Thymus (tissue), 11 donors: ENCODE measurements at regions not wholly inside any gene's neighbourhood (a gene's known extent, or its start where the extent isn't known, plus 50 kb on each side); places are given as distances from the start of the nearest gene placed in this dataset.

ENCODE experiments used
- DNase-seq, 9 donors: peaks; one replicate each; pipeline ENCODE4 v3.0.0-alpha.2; 2013; ENCODE audit warnings: low spot score in 9 of 9, low read depth in 6 of 9, missing footprints in 1 of 9
- H3K27ac ChIP-seq, 2 donors: one replicate each; pipeline ENCODE4 v1.5.1; 2013; ENCODE audit warnings: control low read depth in 1 of 2, low read depth in 1 of 2, low read length in 1 of 2, mild to moderate bottlenecking in 1 of 2, moderate library complexity in 1 of 2
- H3K27me3 ChIP-seq, 2 donors: one replicate each; pipeline ENCODE4 v1.5.1; 2013; ENCODE audit warnings: low read length in 1 of 2; ENCODE audit not compliant: control insufficient read depth in 2 of 2, insufficient read depth in 1 of 2
- H3K36me3 ChIP-seq, 2 donors: one replicate each; pipeline ENCODE4 v1.5.1; 2013; ENCODE audit warnings: low read length in 1 of 2, mild to moderate bottlenecking in 1 of 2, moderate library complexity in 1 of 2; ENCODE audit not compliant: control insufficient read depth in 2 of 2, insufficient read depth in 2 of 2
- H3K4me1 ChIP-seq, 2 donors: one replicate each; pipeline ENCODE4 v1.5.1; 2013; ENCODE audit warnings: low read length in 2 of 2; ENCODE audit not compliant: control insufficient read depth in 2 of 2, insufficient read depth in 2 of 2
- H3K4me3 ChIP-seq, 2 donors: one replicate each; pipeline ENCODE4 v1.5.1; 2013; ENCODE audit warnings: low read length in 2 of 2, control low read depth in 1 of 2, mild to moderate bottlenecking in 1 of 2
- H3K9me3 ChIP-seq, 2 donors: one replicate each; pipeline ENCODE4 v1.5.1; 2013; ENCODE audit warnings: low read length in 1 of 2, mild to moderate bottlenecking in 1 of 2; ENCODE audit not compliant: control insufficient read depth in 2 of 2, insufficient read depth in 1 of 2
- WGBS: extraction: QIAGEN DNeasy Blood & Tissue Kit; methylation state at CpG from one replicate; pipeline ENCODE4 v1.1.7; 2013; 5-methylcytosine and 5-hydroxymethylcytosine counted together
- donor health status: healthy.

DNA sequence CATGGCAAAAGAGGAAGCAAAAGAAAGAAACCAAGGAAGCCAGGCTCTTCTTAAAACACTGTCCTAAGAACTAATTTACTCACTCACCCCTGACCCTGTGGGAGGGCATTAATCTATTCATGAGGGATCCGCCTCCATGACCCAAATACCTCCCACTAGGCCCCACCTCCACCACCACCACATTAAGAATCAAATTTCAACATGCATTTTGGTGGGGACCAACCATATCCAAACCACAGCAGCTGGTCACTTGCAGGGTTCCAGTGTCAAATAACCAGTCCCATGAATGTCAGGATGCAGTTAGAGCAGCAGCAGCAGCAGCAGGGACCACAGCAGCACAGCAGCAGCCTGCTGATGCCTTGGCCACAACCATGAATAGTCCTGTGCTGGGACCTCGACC lies 83.8 kb downstream of the ZC3H11B start:
- H3K36me3 ChIP-seq, result no peaks in the 10 kb centered on the region
- no peak overlapping the region for H3K27ac ChIP-seq
- H3K4me1 ChIP-seq, result no peaks in the 10 kb centered on the region
- H3K9me3 ChIP-seq, result no peaks in the 10 kb centered on the region
- 76% methylated on average over 2 of the region's 2 CpGs for WGBS
- DNase-seq, result no peak
- H3K4me3 ChIP-seq, result no peak overlapping the region
- no peaks in the 10 kb centered on the region for H3K27me3 ChIP-seq

DNA sequence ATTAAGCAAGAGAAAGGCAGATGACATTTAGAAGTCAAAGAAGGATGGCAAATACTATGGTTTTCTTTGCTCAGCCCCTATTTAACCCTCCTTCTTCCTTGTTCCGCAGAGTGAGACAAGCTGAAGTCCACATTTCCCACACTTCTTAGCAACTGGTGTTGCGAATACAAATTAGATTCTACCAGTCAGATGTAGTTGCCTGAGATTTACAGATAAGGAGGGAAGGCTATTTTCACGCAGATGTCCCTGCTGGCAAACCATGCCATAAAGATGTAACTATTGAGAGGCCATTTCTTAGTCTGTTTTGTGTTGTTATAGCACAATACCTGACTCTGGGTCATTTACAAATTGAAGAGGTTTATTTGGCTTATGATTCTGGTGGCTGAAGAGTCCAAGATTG lies 84.3 kb downstream of the ZC3H11B start:
- 95% methylated on average over 3 of the region's 3 CpGs for WGBS
- H3K4me1 ChIP-seq, result no peaks in the 10 kb centered on the region
- H3K9me3 ChIP-seq, result no peaks in the 10 kb centered on the region

GRCh38 chr1:219527994-219528393 lies 84.9 kb downstream of the ZC3H11B start:
- Histone ChIP-seq H3K27me3 (no peaks in the 10 kb centered on the region), H3K9me3 (no peaks in the 10 kb centered on the region), H3K4me3 (no peak overlapping the region), H3K36me3 (no peaks in the 10 kb centered on the region), H3K4me1 (no peaks in the 10 kb centered on the region), H3K27ac (no peak overlapping the region)
- no peak for DNase-seq
- WGBS, result 88% methylated on average over 3 of the region's 3 CpGs

More for the DNA sequence above, 84.3 kb downstream of the ZC3H11B start:
- Histone ChIP-seq H3K27me3 (no peaks in the 10 kb centered on the region), H3K4me3 (no peak overlapping the region), H3K36me3 (no peaks in the 10 kb centered on the region), H3K27ac (no peak overlapping the region)
- no peak for DNase-seq

DNA sequence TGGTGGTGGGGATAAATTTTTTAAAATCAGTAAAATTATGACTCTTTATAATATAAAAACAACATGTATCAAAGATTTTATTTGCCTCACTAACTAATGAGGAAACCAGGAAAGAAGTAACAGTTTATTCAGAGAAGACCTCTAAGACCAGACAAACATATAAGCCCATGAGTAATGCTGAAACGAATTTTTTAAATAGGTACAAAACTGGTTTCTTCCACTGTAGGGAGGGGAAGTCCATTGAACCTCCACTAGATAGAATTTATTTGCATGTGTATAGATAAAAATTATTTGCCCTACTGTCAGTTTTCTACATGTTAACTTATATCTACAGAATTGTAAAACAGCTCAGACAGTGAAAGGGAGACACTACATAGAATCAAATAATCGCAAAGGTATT lies 86.8 kb downstream of the ZC3H11B start:
- Histone ChIP-seq H3K36me3 (no peaks in the 10 kb centered on the region), H3K9me3 (no peaks in the 10 kb centered on the region), H3K27me3 (no peaks in the 10 kb centered on the region), H3K4me3 (no peak overlapping the region), H3K27ac (no peak overlapping the region), H3K4me1 (no peaks in the 10 kb centered on the region)
- DNase-seq, result no peak
- WGBS, result 88% methylated on average over 2 of the region's 2 CpGs

GRCh38 chr1:219523411-219523810 lies 89.5 kb downstream of the ZC3H11B start:
- no peaks in the 10 kb centered on the region for H3K4me1 ChIP-seq
- H3K9me3 ChIP-seq, result no peaks in the 10 kb centered on the region
- H3K36me3 ChIP-seq, result no peaks in the 10 kb centered on the region
- WGBS, result 96% methylated on average over 2 of the region's 2 CpGs
- H3K27ac ChIP-seq, result no peak overlapping the region
- no peak for DNase-seq
- no peak overlapping the region for H3K4me3 ChIP-seq
- no peaks in the 10 kb centered on the region for H3K27me3 ChIP-seq

DNA sequence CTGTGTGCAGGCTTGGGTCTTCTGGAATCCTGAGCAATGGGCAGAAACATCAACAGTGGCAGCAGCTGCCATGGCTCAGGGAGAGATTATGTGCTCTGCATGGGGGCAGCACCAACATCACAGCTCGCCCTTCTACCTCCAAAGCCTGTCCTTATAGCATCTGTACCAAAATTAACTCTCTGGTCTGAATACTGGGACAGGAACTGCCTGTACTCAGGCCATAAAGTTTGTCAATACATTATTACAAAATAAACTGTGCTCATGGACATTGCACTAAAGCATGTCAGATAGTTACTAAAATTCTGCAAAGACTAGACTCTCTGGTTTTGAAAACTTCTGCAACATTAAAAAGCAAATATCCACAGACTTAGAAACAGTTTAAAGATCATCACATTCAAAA lies 91.6 kb downstream of the ZC3H11B start:
- Histone ChIP-seq H3K4me3 (no peak overlapping the region), H3K27me3 (no peaks in the 10 kb centered on the region), H3K4me1 (no peaks in the 10 kb centered on the region), H3K9me3 (no peaks in the 10 kb centered on the region), H3K27ac (no peak overlapping the region), H3K36me3 (no peaks in the 10 kb centered on the region)
- 80% methylated on average over 1 of the region's 1 CpG for WGBS
- no peak for DNase-seq

- Histone ChIP-seq H3K36me3 (no peaks in the 10 kb centered on the region), H3K4me1 (no peaks in the 10 kb centered on the region), H3K27me3 (no peaks in the 10 kb centered on the region), H3K9me3 (no peaks in the 10 kb centered on the region), H3K27ac (no peak overlapping the region), H3K4me3 (no peak overlapping the region)
- 90% methylated on average over 3 of the region's 3 CpGs for WGBS
- no peak for DNase-seq
These were observed 92.7 kb downstream of the ZC3H11B start for GRCh38 chr1:219520241-219520640.

- Histone ChIP-seq H3K27me3 (no peaks in the 10 kb centered on the region), H3K9me3 (no peaks in the 10 kb centered on the region), H3K4me3 (no peak overlapping the region), H3K4me1 (no peaks in the 10 kb centered on the region), H3K27ac (no peak overlapping the region), H3K36me3 (no peaks in the 10 kb centered on the region)
- no peak for DNase-seq
These were observed 94.0 kb downstream of the ZC3H11B start for GRCh38 chr1:219518907-219519248.

- no peak for DNase-seq
- Histone ChIP-seq H3K4me3 (no peak overlapping the region), H3K4me1 (no peaks in the 10 kb centered on the region), H3K27ac (no peak overlapping the region), H3K36me3 (no peaks in the 10 kb centered on the region), H3K27me3 (no peaks in the 10 kb centered on the region), H3K9me3 (no peaks in the 10 kb centered on the region)
- 67% methylated on average over 3 of the region's 3 CpGs for WGBS
These were observed 94.6 kb downstream of the ZC3H11B start for GRCh38 chr1:219518168-219518906.

- H3K4me1 ChIP-seq, result no peaks in the 10 kb centered on the region
- H3K9me3 ChIP-seq, result no peaks in the 10 kb centered on the region
- H3K27ac ChIP-seq, result no peak overlapping the region
- no peak for DNase-seq
- H3K27me3 ChIP-seq, result no peaks in the 10 kb centered on the region
- WGBS, result 90% methylated on average over 3 of the region's 3 CpGs
- H3K4me3 ChIP-seq, result no peak overlapping the region
- no peaks in the 10 kb centered on the region for H3K36me3 ChIP-seq
These were observed 95.9 kb downstream of the ZC3H11B start for GRCh38 chr1:219517031-219517430.
